T-helper 9 cell (primary cell): ENCODE measurements at regions not wholly inside any gene's neighbourhood (a gene's known extent, or its start where the extent isn't known, plus 50 kb on each side); places are given as distances from the start of the nearest gene placed in this dataset.

ENCODE experiments used
- DNase-seq: peaks from one replicate; pipeline ENCODE4 v3.0.0-alpha.2; 2020

- DNase-seq = no peak
Measured at GRCh38 chr2:8402222-8402621, 279.6 kb upstream of the ID2 start.

- no peak for DNase-seq
Measured at GRCh38 chr2:8403876-8404275, 278.0 kb upstream of the ID2 start.

GRCh38 chr2:8405334-8405733, 276.5 kb upstream of the ID2 start:
- DNase-seq = no peak

GRCh38 chr2:8406271-8406670, 275.6 kb upstream of the ID2 start:
- DNase-seq = no peak

- DNase-seq = no peak
Measured at GRCh38 chr2:8407332-8407731, 274.5 kb upstream of the ID2 start.

DNA sequence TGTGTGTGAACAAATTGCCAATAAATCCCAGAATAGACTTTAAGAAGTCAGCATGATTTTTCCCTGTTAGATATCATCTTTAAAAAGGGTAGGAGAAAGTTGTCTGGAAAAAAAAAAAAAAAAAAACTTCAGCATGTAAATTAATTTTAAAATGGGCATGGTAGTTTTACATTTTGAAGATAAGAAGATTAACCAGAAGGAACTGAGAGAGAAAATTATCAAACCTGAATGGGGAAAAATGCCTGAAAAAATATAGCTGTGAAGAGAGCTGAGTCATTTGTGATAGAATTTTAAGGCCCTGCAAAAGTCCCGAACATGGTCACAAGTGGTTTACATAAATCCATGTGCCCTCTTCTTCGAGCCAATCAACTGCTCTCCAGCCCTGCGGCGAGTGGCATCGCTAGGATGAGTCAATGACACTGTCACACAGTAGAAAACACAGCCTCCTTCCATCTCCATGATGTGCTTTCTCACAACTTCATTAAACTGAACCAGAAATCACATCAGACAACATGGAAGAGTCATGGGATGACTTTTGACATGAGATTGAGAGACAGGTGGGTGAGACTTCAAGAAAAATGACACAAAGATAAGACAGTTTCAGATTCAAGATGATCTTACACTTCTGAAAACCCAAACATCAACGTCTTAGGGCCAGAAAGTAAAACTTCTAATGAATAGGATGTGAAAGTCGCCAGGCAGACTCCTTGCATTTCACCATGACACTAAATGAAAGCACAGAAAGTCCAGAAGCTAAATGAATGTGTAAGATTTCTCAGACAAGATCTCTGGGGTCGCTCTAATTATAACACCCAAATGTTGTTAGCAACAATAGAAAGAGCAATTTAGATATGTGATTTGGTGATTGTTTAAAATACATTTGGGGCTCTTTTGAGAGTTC, 273.0 kb upstream of the ID2 start:
- DNase-seq = no peak

DNA sequence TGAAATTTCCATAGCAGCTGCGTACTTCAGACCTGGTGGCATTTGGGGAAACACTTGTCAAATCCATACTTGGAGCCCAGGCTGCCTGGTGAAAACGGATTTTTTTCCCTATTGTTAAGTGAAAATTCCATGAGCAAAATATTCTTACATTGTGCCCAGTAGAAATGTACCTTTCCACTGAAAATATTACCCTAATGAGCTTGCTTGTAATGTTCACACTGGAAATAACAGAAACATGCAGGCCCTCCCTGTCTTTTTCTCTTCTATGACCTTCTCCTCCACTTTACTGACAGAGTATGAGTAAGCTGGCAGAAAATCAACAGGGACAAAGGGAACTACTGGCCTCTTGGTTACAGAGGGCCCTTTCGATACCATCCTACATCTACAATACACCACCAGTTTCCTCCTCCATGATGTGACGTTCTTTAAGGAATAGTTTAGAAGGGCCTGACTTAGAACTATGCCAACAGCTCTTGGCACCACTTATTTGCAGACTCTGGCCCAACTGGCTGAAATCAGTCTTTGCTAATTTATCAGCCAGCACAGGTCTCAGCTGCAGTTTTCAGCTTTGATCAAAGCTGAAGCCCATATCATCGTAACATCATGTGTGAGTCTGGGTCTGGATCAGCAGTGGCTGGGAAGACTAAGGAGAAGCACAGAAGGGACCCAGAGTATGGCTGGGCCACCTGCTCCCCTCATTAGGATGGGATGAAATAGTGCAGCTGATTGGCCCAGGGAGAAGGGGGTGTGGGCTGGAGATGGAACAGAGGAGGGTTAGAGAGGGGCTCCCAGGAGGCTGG, 272.2 kb upstream of the ID2 start:
- DNase-seq = no peak

- DNase-seq = no peak
Measured at GRCh38 chr2:8412082-8412481, 269.8 kb upstream of the ID2 start.

DNA sequence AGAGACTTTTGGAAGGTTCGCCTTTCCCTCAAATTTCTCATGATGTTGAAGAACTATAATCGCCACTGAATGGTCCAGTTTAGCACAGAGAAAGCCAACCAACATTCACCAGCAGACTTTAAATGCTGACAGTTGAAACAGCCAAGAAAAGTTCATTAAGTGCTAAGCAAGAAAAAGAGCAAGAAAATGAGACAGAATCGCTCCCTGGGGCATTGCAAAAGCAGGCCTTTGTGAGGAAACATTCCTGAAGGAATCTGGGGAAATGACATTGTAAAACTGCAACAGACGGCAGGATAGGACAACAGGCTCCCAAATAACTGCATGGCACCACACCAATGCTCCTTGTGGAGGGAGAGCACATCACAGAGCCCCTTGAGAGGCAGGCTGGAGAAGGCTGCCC, 269.3 kb upstream of the ID2 start:
- no peak for DNase-seq

- DNase-seq = no peak
Measured at GRCh38 chr2:8413589-8414135, 268.2 kb upstream of the ID2 start.

GRCh38 chr2:8414946-8415879, 266.6 kb upstream of the ID2 start:
- no peak for DNase-seq

GRCh38 chr2:8416001-8416571, 265.8 kb upstream of the ID2 start:
- no peak for DNase-seq

GRCh38 chr2:8416849-8417832, 264.7 kb upstream of the ID2 start:
- DNase-seq = no peak

GRCh38 chr2:8418721-8419120, 263.1 kb upstream of the ID2 start:
- no peak for DNase-seq

- DNase-seq = no peak
Measured at GRCh38 chr2:8421658-8422449, 260.0 kb upstream of the ID2 start.

DNA sequence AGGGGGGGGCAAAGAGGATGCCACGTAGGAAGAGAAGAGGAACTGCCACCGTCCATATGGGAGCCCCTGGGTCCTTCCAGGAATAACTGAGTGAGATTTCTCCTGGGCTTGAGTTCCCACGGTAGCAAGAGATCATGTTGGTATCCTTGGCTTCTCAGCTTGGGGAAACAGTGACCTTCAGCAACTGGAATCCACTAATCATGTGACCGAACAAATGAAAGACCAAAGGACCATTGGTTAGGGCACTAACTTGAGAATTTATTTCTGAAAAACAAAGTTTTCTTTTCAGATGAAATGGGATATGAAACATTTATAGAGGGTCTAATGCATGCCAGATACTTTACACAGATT, 259.4 kb upstream of the ID2 start:
- DNase-seq = no peak

DNA sequence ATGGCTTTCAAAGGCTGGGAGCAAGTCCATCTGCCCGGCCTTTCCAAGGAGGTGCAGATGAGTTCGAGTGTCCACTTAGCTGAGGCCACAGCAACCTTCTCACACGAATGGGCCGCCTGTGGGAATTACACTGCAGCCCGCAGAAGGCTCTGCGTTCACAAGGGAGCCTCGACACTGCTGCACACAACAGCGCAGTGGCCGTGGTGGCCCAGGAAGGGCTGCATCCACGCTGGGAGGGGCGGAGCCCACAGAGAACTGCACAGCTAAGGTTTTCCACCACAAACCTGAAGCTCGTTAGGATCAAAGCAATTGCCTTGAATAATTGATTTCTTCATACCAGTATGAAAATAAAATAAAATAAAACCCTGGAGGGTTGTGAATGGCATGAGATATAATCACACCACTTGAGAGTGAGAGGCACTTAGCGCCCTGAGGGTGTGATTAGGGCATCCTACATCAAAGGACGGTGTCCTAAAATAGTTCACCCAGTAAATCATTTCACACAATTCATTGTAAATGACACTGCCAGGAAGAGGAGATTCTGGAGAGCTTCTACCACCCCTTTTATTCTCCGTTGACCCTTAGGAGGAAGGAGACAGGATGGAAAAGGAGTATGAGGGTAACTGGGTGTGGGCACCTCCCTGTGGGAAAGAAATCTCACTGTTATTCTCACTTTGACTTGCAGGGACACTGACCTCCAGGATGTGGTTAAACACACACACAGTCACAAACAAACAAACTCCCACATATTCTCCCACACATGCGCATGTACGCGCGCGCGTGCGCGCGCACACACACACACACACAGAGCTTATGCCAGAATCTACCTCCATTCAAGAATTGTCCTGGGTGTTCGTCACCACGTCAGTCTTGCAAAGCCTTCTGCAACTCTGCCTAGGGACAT, 256.6 kb upstream of the ID2 start:
- no peak for DNase-seq

GRCh38 chr2:8426550-8426949, 255.3 kb upstream of the ID2 start:
- no peak for DNase-seq

DNA sequence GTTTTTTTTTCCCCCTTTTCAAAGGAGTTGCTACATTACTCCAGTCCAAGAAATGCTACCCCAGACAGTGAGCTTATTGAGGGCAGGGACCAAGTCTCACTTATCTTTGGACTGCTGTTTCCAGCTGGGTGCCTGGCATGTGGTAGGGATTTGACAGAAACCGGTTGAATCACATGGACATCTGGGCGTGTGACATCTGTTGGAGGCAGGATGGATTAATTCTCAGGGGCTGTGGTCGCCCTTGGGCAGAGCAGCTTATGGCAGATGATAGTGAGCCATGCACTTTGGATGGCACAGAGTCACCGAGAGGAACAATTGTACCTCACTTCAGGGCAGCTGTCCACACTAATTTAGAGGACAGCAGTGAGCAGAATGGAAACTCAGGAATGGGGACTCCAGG, 254.6 kb upstream of the ID2 start:
- DNase-seq = no peak
